Kidney (tissue), 13 donors: ENCODE measurements at regions not wholly inside any gene's neighbourhood (a gene's known extent, or its start where the extent isn't known, plus 50 kb on each side); places are given as distances from the start of the nearest gene placed in this dataset.

Source experiments
- DNase-seq, 5 donors: peaks; one replicate each; pipeline ENCODE4 v3.0.0-alpha.2; 2013 to 2020
- FAIRE-seq: peaks from 2 replicates; lab custom pipeline; 2012; peaks lifted over from hg19 to GRCh38; lab: Jason Lieb, UNC
- H3K27ac ChIP-seq, 2 donors: one replicate each; pipeline ENCODE4 v1.7.0; 2013; ENCODE audit warnings: low read depth in 2 of 2, low read length in 2 of 2, inconsistent platforms in 1 of 2
- H3K27me3 ChIP-seq: one replicate; pipeline ENCODE4 v1.7.1; 2013; ENCODE audit warnings: low read length, inconsistent platforms; ENCODE audit not compliant: control insufficient read depth, insufficient read depth
- H3K36me3 ChIP-seq, 3 donors: one replicate each; pipeline versions ENCODE4 v1.7.0 to v1.7.1; 2013; ENCODE audit warnings: low read length in 3 of 3, control low read depth in 1 of 3, inconsistent platforms in 1 of 3; ENCODE audit not compliant: insufficient read depth in 3 of 3, control insufficient read depth in 2 of 3
- H3K4me1 ChIP-seq, 3 donors: one replicate each; pipeline versions ENCODE4 v1.7.0 to v1.7.1; 2013; ENCODE audit warnings: low read length in 3 of 3, inconsistent platforms in 1 of 3, low read depth in 1 of 3; ENCODE audit not compliant: control insufficient read depth in 2 of 3, insufficient read depth in 2 of 3
- H3K4me3 ChIP-seq, 3 donors: one replicate each; pipeline versions ENCODE4 v1.7.0 to v1.8.1; 2013; ENCODE audit warnings: low read length in 3 of 3, control low read depth in 1 of 3, inconsistent platforms in 1 of 3
- H3K9ac ChIP-seq, 3 donors: one replicate each; pipeline versions ENCODE4 v1.7.0 to v1.7.1; 2013; ENCODE audit warnings: low read length in 3 of 3, control low read depth in 1 of 3, inconsistent platforms in 1 of 3
- H3K9me3 ChIP-seq, 3 donors: one replicate each; pipeline versions ENCODE4 v1.7.0 to v1.7.1; 2013; ENCODE audit warnings: low read length in 3 of 3, control low read depth in 1 of 3, inconsistent platforms in 1 of 3; ENCODE audit not compliant: control insufficient read depth in 2 of 3, insufficient read depth in 1 of 3
- intact Hi-C: fragments of 100-400 bp; cut with DNase I; formaldehyde crosslinking; loops from one replicate; pipeline ENCODE4 v1.11.1; 2022
- TF ChIP-seq, protein P1 (sequence below): IDR thresholded peaks from 3 replicates; pipeline ENCODE4 v1.5.1; 2012; ENCODE audit warnings: mild to moderate bottlenecking, moderate library complexity, borderline replicate concordance; ENCODE audit not compliant: insufficient read depth; ENCODE audit errors: extremely low read depth
- donor health status: control.
- donor health status: control.
- donor health status: control.
- donor health status: control.
- donor health status: control.
- donor health status: DM: yes; HTN: yes; CAD: no.
- donor health status: Normal renal cell carcinoma (clear cell type).

DNA sequence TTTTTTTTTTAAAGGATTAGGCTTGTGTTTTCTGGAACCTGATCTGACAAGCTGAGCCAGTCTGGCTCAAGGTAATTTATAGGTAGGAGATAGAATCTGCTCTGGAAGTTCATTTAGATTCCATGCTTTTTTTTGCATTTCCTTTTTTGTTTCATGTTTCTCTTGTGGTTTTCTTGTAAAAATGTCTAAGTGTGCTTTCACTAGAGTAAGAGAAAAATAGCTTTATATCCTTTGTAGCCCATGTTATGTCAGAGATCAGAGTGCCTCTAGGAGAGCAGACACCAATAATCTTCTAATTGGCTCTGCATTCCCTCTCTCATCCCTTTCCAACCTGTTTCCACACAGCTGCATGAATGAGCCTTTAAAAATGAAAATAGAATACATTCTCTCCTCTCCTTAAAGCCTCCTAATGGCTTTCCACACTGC, 389.8 kb upstream of the KCNMB2 start:
- TF ChIP-seq, protein P1, sequence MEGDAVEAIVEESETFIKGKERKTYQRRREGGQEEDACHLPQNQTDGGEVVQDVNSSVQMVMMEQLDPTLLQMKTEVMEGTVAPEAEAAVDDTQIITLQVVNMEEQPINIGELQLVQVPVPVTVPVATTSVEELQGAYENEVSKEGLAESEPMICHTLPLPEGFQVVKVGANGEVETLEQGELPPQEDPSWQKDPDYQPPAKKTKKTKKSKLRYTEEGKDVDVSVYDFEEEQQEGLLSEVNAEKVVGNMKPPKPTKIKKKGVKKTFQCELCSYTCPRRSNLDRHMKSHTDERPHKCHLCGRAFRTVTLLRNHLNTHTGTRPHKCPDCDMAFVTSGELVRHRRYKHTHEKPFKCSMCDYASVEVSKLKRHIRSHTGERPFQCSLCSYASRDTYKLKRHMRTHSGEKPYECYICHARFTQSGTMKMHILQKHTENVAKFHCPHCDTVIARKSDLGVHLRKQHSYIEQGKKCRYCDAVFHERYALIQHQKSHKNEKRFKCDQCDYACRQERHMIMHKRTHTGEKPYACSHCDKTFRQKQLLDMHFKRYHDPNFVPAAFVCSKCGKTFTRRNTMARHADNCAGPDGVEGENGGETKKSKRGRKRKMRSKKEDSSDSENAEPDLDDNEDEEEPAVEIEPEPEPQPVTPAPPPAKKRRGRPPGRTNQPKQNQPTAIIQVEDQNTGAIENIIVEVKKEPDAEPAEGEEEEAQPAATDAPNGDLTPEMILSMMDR: no peak
- peak; percentile 6 for FAIRE-seq
- DNase-seq: peak in 2 of 5 donors; percentile 69 to 79
- H3K4me3 ChIP-seq: no peak overlapping the region
- H3K9me3 ChIP-seq: no peaks in the 10 kb centered on the region
- no peak overlapping the region for H3K27ac ChIP-seq
- H3K4me1 ChIP-seq: no peaks in the 10 kb centered on the region
- intact Hi-C loops: no loop called here
- H3K27me3 ChIP-seq: no peaks in the 10 kb centered on the region
- no peaks in the 10 kb centered on the region for H3K36me3 ChIP-seq
- no peak overlapping the region for H3K9ac ChIP-seq

DNA sequence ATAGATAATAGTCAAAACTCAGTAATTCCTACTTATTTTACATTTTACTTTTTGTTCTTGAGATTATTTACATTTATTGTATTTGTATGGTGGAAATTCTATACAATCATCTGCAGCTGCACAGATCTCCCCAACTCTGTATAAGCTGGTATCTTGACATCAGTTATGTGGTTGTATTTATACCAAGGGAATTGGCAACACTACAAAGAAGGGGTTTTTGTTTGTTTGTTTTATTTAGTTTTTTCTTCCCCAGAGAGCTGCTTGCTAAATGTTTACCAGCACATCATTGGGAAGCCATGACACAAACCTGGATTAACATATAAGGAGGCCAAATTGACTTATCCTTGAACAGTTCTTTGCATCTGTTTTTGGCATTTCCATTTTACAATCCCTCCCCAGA, 389.2 kb upstream of the KCNMB2 start:
- TF ChIP-seq, protein P1: no peak
- FAIRE-seq (no peak), DNase-seq (no peak)
- Histone ChIP-seq H3K27ac (no peak overlapping the region), H3K4me1 (no peaks in the 10 kb centered on the region), H3K36me3 (no peaks in the 10 kb centered on the region), H3K9me3 (no peaks in the 10 kb centered on the region), H3K9ac (no peak overlapping the region), H3K27me3 (no peaks in the 10 kb centered on the region), H3K4me3 (no peak overlapping the region)
- intact Hi-C loops: no loop called here

DNA sequence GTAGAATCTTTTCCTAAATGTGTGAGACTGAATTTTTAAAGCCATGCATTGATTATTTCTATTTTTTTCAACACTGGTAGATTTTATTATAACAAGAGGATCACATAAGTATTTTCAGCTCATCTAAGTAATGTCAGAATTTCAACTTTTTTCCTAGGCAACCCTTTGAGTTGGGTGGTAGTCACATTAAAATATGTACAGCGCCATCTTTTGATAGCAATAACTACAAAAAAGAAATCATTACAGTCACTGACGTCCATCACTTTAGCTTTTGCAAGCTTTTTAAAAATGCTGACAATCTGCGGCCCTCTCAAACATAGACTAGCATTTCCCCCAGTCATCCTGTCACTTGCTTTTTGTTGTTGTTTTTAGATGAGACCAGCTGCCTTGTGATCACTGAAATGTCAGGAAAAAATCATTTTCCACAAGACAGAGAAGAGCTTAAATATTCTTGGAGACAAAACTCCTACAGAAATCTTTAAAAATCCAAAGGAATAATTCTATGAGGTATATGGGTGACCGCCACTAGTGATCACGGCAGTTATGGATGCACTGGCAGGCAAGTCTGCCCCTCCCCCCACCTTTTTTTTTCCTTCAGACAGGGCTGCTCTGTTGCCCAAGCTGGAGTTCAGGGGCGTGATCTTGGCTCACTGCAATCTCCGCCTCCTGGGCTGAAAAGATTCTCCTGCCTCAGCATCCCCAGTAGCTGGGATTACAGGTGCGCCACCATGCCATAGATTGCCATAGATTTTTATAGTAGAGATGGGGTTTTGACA, 384.0 kb upstream of the KCNMB2 start:
- FAIRE-seq (no peak), DNase-seq (no peak)
- no peak overlapping the region for H3K27ac ChIP-seq
- H3K36me3 ChIP-seq: no peaks in the 10 kb centered on the region
- H3K27me3 ChIP-seq: no peaks in the 10 kb centered on the region
- H3K9me3 ChIP-seq: no peaks in the 10 kb centered on the region
- TF ChIP-seq, protein P1: no peak
- intact Hi-C loops: no loop called here
- H3K4me1 ChIP-seq: no peaks in the 10 kb centered on the region
- no peak overlapping the region for H3K4me3 ChIP-seq
- no peak overlapping the region for H3K9ac ChIP-seq
